Nephron (organoid): ENCODE measurements at regions not wholly inside any gene's neighbourhood (a gene's known extent, or its start where the extent isn't known, plus 50 kb on each side); places are given as distances from the start of the nearest gene placed in this dataset.
"Not testable (repeated sequence)": the region's sequence is repeated elsewhere in the genome, so short reads cannot be mapped to it uniquely, and the experiment has no call there.

ENCODE experiments used
- H3K27ac Mint-ChIP-seq, 3 experiments: 2 replicates each; pipeline ENCODE4 v1.8.0; 2020; ENCODE audit warnings: mixed read lengths in 3 of 3, mild to moderate bottlenecking in 2 of 3, moderate library complexity in 1 of 3
- H3K27me3 Mint-ChIP-seq: 2 replicates; pipeline ENCODE4 v1.8.0; 2021; ENCODE audit warnings: low read depth, mild to moderate bottlenecking, moderate library complexity, mixed read lengths
- H3K36me3 Mint-ChIP-seq: 2 replicates; pipeline ENCODE4 v1.8.0; 2020; ENCODE audit warnings: low read depth, mixed read lengths
- H3K4me1 Mint-ChIP-seq: 2 replicates; pipeline ENCODE4 v1.8.0; 2020; ENCODE audit warnings: mixed read lengths
- H3K4me3 Mint-ChIP-seq, 3 experiments: 2 replicates each; pipeline ENCODE4 v1.8.0; 2020; ENCODE audit warnings: mild to moderate bottlenecking in 3 of 3, mixed read lengths in 3 of 3, moderate library complexity in 2 of 3
- H3K9me3 Mint-ChIP-seq: 2 replicates; pipeline ENCODE4 v1.8.0; 2020; ENCODE audit warnings: mixed read lengths
- CTCF ChIP-seq, 3 experiments: fragments of 200-600 bp; sonication (generic); IDR thresholded peaks; one replicate each; pipeline ENCODE4 v1.5.0; 2021; ENCODE audit warnings: antibody characterized with exemption in 3 of 3; ENCODE audit not compliant: unreplicated experiment in 3 of 3

GRCh38 chr2:42995752-42996422 lies 203.5 kb upstream of the HAAO start:
- Mint-ChIP-seq H3K9me3 (peaks cover 7% of the 10 kb centered on the region), H3K36me3 (peaks cover 4% of the 10 kb centered on the region), H3K27me3 (no peaks in the 10 kb centered on the region), H3K4me1 (no peaks in the 10 kb centered on the region), H3K4me3 (no peak overlapping the region), H3K27ac (no peak overlapping the region)
- TF ChIP-seq CTCF (IDR thresholded peaks at IDR 0.05; ENCODE audit: unreplicated experiment in 3 of 3) = no peak

GRCh38 chr2:42989283-42990081 lies 197.1 kb upstream of the HAAO start:
- not testable (repeated sequence) for H3K27ac Mint-ChIP-seq, H3K36me3 Mint-ChIP-seq, H3K9me3 Mint-ChIP-seq, H3K4me1 Mint-ChIP-seq, H3K4me3 Mint-ChIP-seq, H3K27me3 Mint-ChIP-seq

- not testable (repeated sequence) for H3K4me1 Mint-ChIP-seq, H3K27me3 Mint-ChIP-seq, H3K9me3 Mint-ChIP-seq, H3K36me3 Mint-ChIP-seq, H3K27ac Mint-ChIP-seq, H3K4me3 Mint-ChIP-seq
Observed at GRCh38 chr2:42988055-42988454, 195.7 kb upstream of the HAAO start.

DNA sequence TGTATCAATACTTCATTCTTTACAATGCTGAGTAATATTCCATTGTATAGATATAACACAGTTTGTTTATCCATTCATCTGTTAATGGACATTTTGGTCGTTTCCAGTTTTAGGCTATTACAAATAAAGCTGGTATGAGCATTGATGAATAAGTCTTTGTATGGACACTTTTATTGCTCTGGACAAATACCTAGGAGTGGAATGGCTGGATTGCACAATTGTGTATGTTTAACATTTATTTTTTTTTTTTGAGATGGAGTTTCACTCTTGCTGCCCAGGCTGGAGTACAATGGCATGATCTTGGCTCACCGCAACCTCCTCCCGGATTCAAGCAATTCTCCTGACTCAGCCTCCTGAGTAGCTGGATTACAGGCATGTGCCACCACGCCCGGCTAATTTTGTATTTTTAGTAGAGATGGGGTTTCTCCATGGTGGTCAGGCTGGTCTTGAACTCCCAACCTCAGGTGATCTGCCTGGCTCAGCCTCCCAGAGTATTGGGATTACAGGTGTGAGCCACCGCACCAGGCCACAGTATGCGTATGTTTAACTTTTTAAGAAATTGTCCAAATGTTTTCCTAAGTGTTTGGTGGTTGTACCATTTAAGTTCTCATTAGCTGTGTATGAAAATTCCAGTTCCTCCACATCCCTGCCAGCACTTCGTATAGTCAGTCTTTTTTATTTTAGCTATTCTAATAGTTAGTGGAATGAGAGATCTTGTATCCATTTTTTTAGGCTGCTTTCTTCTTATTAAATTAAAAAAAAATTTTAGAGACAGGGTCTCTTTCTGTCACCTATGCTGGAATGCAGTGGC lies 194.9 kb upstream of the HAAO start:
- Mint-ChIP-seq H3K27me3 (no peaks in the 10 kb centered on the region), H3K9me3 (peaks cover 3% of the 10 kb centered on the region), H3K4me3 (no peak overlapping the region), H3K36me3 (no peaks in the 10 kb centered on the region), H3K27ac (peak overlapping the region in 1 of 3 experiments; percentile 11), H3K4me1 (peaks cover 15% of the 10 kb centered on the region)
- TF ChIP-seq CTCF (IDR thresholded peaks at IDR 0.05; ENCODE audit: unreplicated experiment in 3 of 3) = no peak

DNA sequence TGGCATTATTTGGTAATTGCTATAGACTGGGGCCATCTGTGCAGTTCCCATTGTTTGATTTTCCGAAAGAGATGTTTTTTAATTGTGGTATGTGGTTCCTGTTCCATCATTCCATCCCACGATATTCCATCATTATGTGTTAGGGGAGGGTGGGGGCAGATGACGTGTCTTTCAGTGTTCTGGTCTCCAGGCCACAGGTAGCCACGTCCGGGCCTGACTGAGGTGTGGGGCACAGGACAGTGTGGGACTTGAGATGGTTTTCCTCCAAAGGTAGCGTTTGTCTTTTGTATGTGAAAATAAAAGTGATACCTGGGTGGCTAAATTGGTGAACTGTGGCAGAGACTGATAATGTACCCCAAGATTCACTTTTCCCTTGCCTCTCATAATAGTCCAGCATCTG lies 192.2 kb upstream of the HAAO start:
- Mint-ChIP-seq H3K4me1 (peaks cover 23% of the 10 kb centered on the region), H3K4me3 (no peak overlapping the region), H3K36me3 (no peaks in the 10 kb centered on the region), H3K9me3 (peaks cover 3% of the 10 kb centered on the region), H3K27me3 (no peaks in the 10 kb centered on the region), H3K27ac (peak overlapping the region in 2 of 3 experiments; percentile 2 to 59)
- TF ChIP-seq CTCF (IDR thresholded peaks at IDR 0.05; ENCODE audit: unreplicated experiment in 3 of 3) = no peak

- H3K36me3 Mint-ChIP-seq = no peaks in the 10 kb centered on the region
- no peak for TF ChIP-seq CTCF (IDR thresholded peaks at IDR 0.05; ENCODE audit: unreplicated experiment in 3 of 3)
- no peaks in the 10 kb centered on the region for H3K27me3 Mint-ChIP-seq
- peaks cover 27% of the 10 kb centered on the region for H3K4me1 Mint-ChIP-seq
- H3K27ac Mint-ChIP-seq = peak overlapping the region in 1 of 3 experiments; percentile 2
- H3K4me3 Mint-ChIP-seq = no peak overlapping the region
- H3K9me3 Mint-ChIP-seq = peaks cover 3% of the 10 kb centered on the region
Observed at GRCh38 chr2:42984081-42984480, 191.7 kb upstream of the HAAO start.
